HFF-Myc (cell line): ENCODE measurements at regions not wholly inside any gene's neighbourhood (a gene's known extent, or its start where the extent isn't known, plus 50 kb on each side); places are given as distances from the start of the nearest gene placed in this dataset.

ENCODE experiments used
- DNase-seq: peaks from one replicate; pipeline ENCODE4 v3.0.0-alpha.2; 2011; ENCODE audit warnings: low read depth; ENCODE audit errors: extremely low read depth
- H3K4me3 ChIP-seq: replicated peaks from 2 replicates; pipeline ENCODE4 v1.5.1; 2011; ENCODE audit warnings: low read depth, mild to moderate bottlenecking, control low read depth, low read length
- TF ChIP-seq, protein P1 (sequence below): IDR thresholded peaks from 2 replicates; pipeline ENCODE4 v1.5.1; 2012; ENCODE audit warnings: mild to moderate bottlenecking, low read depth, low read length, control low read depth; ENCODE audit errors: missing control alignments

DNA sequence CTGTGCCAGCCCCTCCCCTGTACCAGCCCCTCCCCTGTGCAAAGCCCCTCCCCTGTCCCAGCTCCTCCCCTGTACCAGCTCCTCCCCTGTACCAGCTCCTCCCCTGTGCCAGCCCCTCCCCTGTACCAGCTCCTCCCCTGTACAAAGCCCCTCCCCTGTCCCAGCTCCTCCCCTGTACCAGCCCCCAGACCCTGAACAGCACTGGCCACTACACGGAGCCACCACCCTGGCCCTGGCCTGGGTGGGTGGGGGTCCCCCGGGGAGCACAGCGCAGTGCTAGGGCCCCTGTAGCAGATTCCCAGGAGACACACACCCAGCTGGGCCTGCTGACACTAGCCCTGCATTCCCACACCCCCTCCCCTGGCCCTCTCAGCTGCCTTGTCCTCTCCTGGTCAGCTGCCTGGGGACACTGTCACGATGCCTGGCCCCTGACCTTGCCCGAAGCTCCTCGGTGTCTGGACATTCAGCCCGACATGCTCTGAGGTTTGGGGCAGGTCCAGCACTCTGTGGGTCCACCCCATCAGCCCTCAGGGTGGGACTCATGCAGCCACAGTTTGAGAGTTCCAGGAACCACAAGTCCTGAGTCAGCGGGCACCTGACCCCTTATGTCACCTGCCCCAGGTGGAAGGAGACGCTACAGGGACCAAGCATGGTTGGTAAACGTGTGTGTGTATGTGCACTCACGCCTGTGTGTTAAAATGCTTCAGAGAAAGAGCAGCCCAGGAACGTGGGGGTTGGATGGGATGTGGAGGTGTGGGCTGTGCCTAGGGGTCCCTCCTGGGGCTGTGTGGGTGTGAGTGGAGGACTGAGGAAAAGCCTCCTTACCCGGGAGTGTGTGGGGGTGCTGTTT, 114.2 kb downstream of the METRNL start:
- H3K4me3 ChIP-seq: no peak overlapping the region
- no peak for DNase-seq
- TF ChIP-seq, protein P1, sequence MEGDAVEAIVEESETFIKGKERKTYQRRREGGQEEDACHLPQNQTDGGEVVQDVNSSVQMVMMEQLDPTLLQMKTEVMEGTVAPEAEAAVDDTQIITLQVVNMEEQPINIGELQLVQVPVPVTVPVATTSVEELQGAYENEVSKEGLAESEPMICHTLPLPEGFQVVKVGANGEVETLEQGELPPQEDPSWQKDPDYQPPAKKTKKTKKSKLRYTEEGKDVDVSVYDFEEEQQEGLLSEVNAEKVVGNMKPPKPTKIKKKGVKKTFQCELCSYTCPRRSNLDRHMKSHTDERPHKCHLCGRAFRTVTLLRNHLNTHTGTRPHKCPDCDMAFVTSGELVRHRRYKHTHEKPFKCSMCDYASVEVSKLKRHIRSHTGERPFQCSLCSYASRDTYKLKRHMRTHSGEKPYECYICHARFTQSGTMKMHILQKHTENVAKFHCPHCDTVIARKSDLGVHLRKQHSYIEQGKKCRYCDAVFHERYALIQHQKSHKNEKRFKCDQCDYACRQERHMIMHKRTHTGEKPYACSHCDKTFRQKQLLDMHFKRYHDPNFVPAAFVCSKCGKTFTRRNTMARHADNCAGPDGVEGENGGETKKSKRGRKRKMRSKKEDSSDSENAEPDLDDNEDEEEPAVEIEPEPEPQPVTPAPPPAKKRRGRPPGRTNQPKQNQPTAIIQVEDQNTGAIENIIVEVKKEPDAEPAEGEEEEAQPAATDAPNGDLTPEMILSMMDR: no peak

DNA sequence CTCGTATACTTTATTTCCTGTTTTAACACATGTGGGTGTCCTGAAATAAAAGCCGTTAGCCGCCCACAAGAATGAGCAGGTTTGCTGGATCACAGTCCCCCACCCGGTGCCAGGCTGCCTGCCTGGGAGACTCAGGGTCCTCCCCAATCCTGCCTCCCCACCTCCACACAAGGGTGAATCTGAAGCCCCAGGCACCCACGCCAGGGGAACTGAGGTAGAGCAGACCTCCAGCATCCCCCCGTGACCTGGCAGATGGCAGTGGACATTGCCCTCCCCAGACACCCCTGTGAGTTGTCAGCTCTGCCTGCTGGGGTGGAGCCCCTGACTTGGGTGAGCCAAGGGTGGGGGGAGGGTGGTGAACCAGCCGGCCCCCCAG, 114.8 kb downstream of the METRNL start:
- no peak overlapping the region for H3K4me3 ChIP-seq
- no peak for DNase-seq
- TF ChIP-seq, protein P1: no peak

DNA sequence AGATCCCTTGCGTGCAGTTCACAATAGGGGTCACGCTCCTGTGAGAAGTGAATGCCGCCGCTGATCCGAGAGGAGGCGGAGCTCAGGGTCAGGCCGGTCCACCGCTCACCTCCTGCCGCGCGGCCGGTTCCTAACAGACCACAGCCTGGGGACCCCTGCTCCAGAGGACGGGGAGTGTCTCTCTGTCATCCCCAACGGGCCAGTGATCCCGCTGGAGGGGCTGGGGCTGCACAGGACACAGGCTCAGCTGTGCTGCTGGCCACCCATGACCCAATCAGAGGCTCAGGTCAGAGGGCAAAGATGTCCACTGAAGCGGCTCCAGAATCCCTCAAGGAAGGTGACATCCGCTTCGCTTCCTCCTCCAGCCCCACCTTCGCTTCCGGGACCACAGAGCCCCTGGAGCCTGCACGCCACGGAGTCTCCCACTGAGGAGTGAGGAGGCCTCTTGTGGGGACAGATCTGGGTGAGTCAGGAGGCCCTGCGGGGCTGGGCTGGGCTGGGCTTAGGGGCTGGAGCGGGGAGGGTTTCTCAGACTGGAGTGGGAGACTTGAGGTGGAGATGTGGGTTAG, 115.4 kb downstream of the METRNL start:
- H3K4me3 ChIP-seq: no peak overlapping the region
- no peak for DNase-seq
- TF ChIP-seq, protein P1: no peak

DNA sequence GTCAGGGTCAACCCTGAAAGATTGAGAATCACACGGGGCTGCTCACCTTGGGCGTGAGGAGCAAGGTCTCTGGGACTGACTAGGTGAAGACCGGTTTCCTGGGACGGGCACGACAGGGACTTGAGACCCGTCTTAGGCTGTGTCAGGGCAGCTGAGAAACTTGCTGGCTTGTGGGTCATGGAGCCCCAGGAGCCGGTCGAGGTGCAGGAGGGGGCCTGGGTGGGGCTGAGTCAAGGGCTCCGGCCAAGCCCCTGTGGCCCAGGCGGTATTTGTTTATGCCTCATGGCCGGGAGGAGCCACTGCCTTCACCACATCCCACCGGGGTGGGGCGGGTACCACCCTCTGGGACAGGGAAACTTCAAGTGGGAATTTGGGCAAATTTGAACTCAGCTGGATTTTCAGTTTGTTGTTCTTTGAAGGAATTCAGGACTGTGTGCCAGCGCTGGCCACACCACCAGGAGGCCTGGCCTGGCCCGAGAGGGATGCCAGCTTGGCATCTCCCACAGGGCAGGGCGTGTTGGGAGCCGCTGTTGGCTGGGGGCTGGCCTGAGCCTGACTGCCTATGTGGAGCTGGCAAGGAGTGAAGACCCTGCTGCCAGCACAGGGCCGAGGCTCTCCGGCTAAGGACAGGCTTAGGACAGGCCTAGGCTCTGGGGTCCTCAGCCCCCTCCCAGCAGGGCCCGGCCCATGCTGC, 116.1 kb downstream of the METRNL start:
- DNase-seq: no peak
- TF ChIP-seq, protein P1: no peak
- H3K4me3 ChIP-seq: no peak overlapping the region

DNA sequence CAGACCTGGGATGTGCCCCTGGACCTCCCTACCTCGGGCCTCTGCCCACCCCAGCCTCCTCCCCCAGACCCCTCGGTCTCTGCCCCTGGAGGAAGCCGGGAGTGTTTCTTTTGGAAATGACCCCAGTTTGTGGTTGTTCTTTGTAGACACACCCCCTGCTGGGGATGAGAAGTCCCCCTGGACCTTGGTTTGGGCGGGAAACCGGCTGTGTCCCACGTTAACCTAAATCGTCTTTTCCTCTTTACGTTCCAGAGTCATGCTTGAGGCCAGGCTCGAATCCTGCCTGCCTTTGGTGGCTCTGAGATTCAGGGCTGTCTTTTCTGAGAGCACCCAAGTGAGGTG, 116.6 kb downstream of the METRNL start:
- DNase-seq: no peak
- no peak overlapping the region for H3K4me3 ChIP-seq
- TF ChIP-seq, protein P1: peak; percentile 2

DNA sequence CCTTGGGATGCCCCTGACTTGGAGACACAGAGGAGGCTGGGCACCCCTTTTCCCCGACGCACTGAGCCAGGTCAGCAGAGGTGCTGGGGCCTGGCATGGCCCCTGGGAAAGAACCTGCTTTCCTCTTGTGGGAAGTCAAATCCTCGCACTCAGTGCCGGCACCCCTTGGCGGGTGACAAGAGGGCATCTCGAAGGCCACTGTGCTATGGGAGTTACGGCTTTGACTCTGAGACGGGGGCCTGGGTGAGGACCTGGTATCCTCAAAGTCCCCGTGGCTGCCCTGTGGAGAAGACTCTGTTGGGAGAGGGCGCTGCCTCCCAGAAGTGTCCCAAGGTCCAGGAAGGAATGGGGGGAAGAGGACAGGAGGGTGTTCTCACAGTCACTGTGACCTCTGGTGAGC, 117.0 kb downstream of the METRNL start:
- TF ChIP-seq, protein P1: no peak
- no peak overlapping the region for H3K4me3 ChIP-seq
- DNase-seq: no peak
